ENCODE measurements at regions not wholly inside any gene's neighbourhood (a gene's known extent, or its start where the extent isn't known, plus 50 kb on each side); places are given as distances from the start of the nearest gene placed in this dataset.

GRCh38 chr4:136908122-136908521, 624.2 kb downstream of the PCDH18 start:
- Mint-ChIP-seq H3K4me3 (no peak overlapping the region), H3K27ac (no peak overlapping the region), H3K36me3 (ENCODE audit: insufficient read depth in 2 of 2) (no peaks in the 10 kb centered on the region), H3K27me3 (ENCODE audit: low read depth) (no peaks in the 10 kb centered on the region), H3K9me3 (peaks cover 0 to 3% of the 10 kb centered on the region in 2 donors), H3K4me1 (ENCODE audit: low read depth) (no peaks in the 10 kb centered on the region)
- ATAC-seq (replicated peaks in 1 of 2) (no peak), DNase-seq (no peak)

- Mint-ChIP-seq H3K36me3 (ENCODE audit: insufficient read depth in 2 of 2) (no peaks in the 10 kb centered on the region), H3K27me3 (ENCODE audit: low read depth) (no peaks in the 10 kb centered on the region), H3K27ac (no peak overlapping the region), H3K4me1 (ENCODE audit: low read depth) (no peaks in the 10 kb centered on the region), H3K4me3 (no peak overlapping the region), H3K9me3 (peaks cover 0 to 1% of the 10 kb centered on the region in 2 donors)
- DNase-seq (no peak), ATAC-seq (replicated peaks in 1 of 2) (no peak)
These were observed 631.6 kb downstream of the PCDH18 start for GRCh38 chr4:136900696-136901095.

GRCh38 chr4:136898590-136899248, 633.6 kb downstream of the PCDH18 start:
- Mint-ChIP-seq H3K4me1 (ENCODE audit: low read depth) (no peaks in the 10 kb centered on the region), H3K27ac (no peak overlapping the region), H3K9me3 (peaks cover 0 to 1% of the 10 kb centered on the region in 2 donors), H3K27me3 (ENCODE audit: low read depth) (no peaks in the 10 kb centered on the region), H3K4me3 (no peak overlapping the region), H3K36me3 (ENCODE audit: insufficient read depth in 2 of 2) (no peaks in the 10 kb centered on the region)
- ATAC-seq (replicated peaks in 1 of 2) = no peak
- no peak for DNase-seq

GRCh38 chr4:136893573-136893972, 638.7 kb downstream of the PCDH18 start:
- Mint-ChIP-seq H3K4me1 (ENCODE audit: low read depth) (no peaks in the 10 kb centered on the region), H3K4me3 (no peak overlapping the region), H3K9me3 (no peaks in the 10 kb centered on the region), H3K36me3 (ENCODE audit: insufficient read depth in 2 of 2) (no peaks in the 10 kb centered on the region), H3K27ac (no peak overlapping the region), H3K27me3 (ENCODE audit: low read depth) (no peaks in the 10 kb centered on the region)
- DNase-seq (no peak), ATAC-seq (replicated peaks in 1 of 2) (no peak)

GRCh38 chr4:136881666-136882065, 650.6 kb downstream of the PCDH18 start:
- no peaks in the 10 kb centered on the region for H3K4me1 Mint-ChIP-seq (ENCODE audit: low read depth)
- no peak for ATAC-seq (replicated peaks in 1 of 2)
- no peaks in the 10 kb centered on the region for H3K36me3 Mint-ChIP-seq (ENCODE audit: insufficient read depth in 2 of 2)
- no peak overlapping the region for H3K4me3 Mint-ChIP-seq
- H3K9me3 Mint-ChIP-seq = peaks cover 2 to 3% of the 10 kb centered on the region in 2 donors
- no peak for DNase-seq
- H3K27me3 Mint-ChIP-seq (ENCODE audit: low read depth) = no peaks in the 10 kb centered on the region
- no peak overlapping the region for H3K27ac Mint-ChIP-seq

- peaks cover 0 to 3% of the 10 kb centered on the region in 2 donors for H3K9me3 Mint-ChIP-seq
These were observed 658.7 kb downstream of the PCDH18 start for GRCh38 chr4:136873555-136873954.

GRCh38 chr4:136867465-136867864, 664.8 kb downstream of the PCDH18 start:
- no peaks in the 10 kb centered on the region for H3K9me3 Mint-ChIP-seq
- no peak for ATAC-seq (replicated peaks in 1 of 2)

More at GRCh38 chr4:136873555-136873954, 658.7 kb downstream of the PCDH18 start:
- Mint-ChIP-seq H3K4me1 (ENCODE audit: low read depth) (no peaks in the 10 kb centered on the region), H3K4me3 (no peak overlapping the region), H3K27ac (no peak overlapping the region), H3K27me3 (ENCODE audit: low read depth) (no peaks in the 10 kb centered on the region), H3K36me3 (ENCODE audit: insufficient read depth in 2 of 2) (no peaks in the 10 kb centered on the region)
- ATAC-seq (replicated peaks in 1 of 2) (no peak), DNase-seq (no peak)

GRCh38 chr4:136865526-136865925, 666.8 kb downstream of the PCDH18 start:
- H3K36me3 Mint-ChIP-seq (ENCODE audit: insufficient read depth in 2 of 2) = no peaks in the 10 kb centered on the region
- DNase-seq = no peak
- no peak overlapping the region for H3K27ac Mint-ChIP-seq
- no peak for ATAC-seq (replicated peaks in 1 of 2)
- no peaks in the 10 kb centered on the region for H3K27me3 Mint-ChIP-seq (ENCODE audit: low read depth)
- H3K4me3 Mint-ChIP-seq = no peak overlapping the region
- no peaks in the 10 kb centered on the region for H3K4me1 Mint-ChIP-seq (ENCODE audit: low read depth)
- H3K9me3 Mint-ChIP-seq = no peaks in the 10 kb centered on the region

More at GRCh38 chr4:136867465-136867864, 664.8 kb downstream of the PCDH18 start:
- Mint-ChIP-seq H3K36me3 (ENCODE audit: insufficient read depth in 2 of 2) (no peaks in the 10 kb centered on the region), H3K27ac (no peak overlapping the region), H3K4me1 (ENCODE audit: low read depth) (no peaks in the 10 kb centered on the region), H3K27me3 (ENCODE audit: low read depth) (no peaks in the 10 kb centered on the region), H3K4me3 (no peak overlapping the region)
- DNase-seq = no peak

- no peak overlapping the region for H3K4me3 Mint-ChIP-seq
- H3K9me3 Mint-ChIP-seq = no peaks in the 10 kb centered on the region
- no peak overlapping the region for H3K27ac Mint-ChIP-seq
- H3K4me1 Mint-ChIP-seq (ENCODE audit: low read depth) = no peaks in the 10 kb centered on the region
- DNase-seq (peak; percentile 15 to 46), ATAC-seq (replicated peaks in 1 of 2) (peak in 1 of 2 donors; percentile 32)
- no peaks in the 10 kb centered on the region for H3K27me3 Mint-ChIP-seq (ENCODE audit: low read depth)
- H3K36me3 Mint-ChIP-seq (ENCODE audit: insufficient read depth in 2 of 2) = no peaks in the 10 kb centered on the region
These were observed 667.6 kb downstream of the PCDH18 start for GRCh38 chr4:136864604-136865185.

GRCh38 chr4:136863756-136864155, 668.5 kb downstream of the PCDH18 start:
- Mint-ChIP-seq H3K27ac (no peak overlapping the region), H3K9me3 (no peaks in the 10 kb centered on the region), H3K4me3 (no peak overlapping the region), H3K36me3 (ENCODE audit: insufficient read depth in 2 of 2) (no peaks in the 10 kb centered on the region), H3K4me1 (ENCODE audit: low read depth) (no peaks in the 10 kb centered on the region), H3K27me3 (ENCODE audit: low read depth) (no peaks in the 10 kb centered on the region)
- DNase-seq (no peak), ATAC-seq (replicated peaks in 1 of 2) (no peak)

- H3K4me3 Mint-ChIP-seq = no peak overlapping the region
- no peaks in the 10 kb centered on the region for H3K27me3 Mint-ChIP-seq (ENCODE audit: low read depth)
- H3K27ac Mint-ChIP-seq = no peak overlapping the region
- no peak for DNase-seq
- H3K36me3 Mint-ChIP-seq (ENCODE audit: insufficient read depth in 2 of 2) = no peaks in the 10 kb centered on the region
- no peaks in the 10 kb centered on the region for H3K4me1 Mint-ChIP-seq (ENCODE audit: low read depth)
- no peak for ATAC-seq (replicated peaks in 1 of 2)
- H3K9me3 Mint-ChIP-seq = no peaks in the 10 kb centered on the region
These were observed 669.6 kb downstream of the PCDH18 start for GRCh38 chr4:136862653-136863052.

GRCh38 chr4:136861091-136861490, 671.2 kb downstream of the PCDH18 start:
- ATAC-seq (replicated peaks in 1 of 2) (no peak), DNase-seq (no peak)
- Mint-ChIP-seq H3K27me3 (ENCODE audit: low read depth) (no peaks in the 10 kb centered on the region), H3K4me1 (ENCODE audit: low read depth) (no peaks in the 10 kb centered on the region), H3K4me3 (no peak overlapping the region), H3K27ac (no peak overlapping the region), H3K9me3 (no peaks in the 10 kb centered on the region), H3K36me3 (ENCODE audit: insufficient read depth in 2 of 2) (no peaks in the 10 kb centered on the region)

- DNase-seq (no peak), ATAC-seq (replicated peaks in 1 of 2) (no peak)
- H3K27me3 Mint-ChIP-seq (ENCODE audit: low read depth) = no peaks in the 10 kb centered on the region
- no peaks in the 10 kb centered on the region for H3K4me1 Mint-ChIP-seq (ENCODE audit: low read depth)
- no peaks in the 10 kb centered on the region for H3K36me3 Mint-ChIP-seq (ENCODE audit: insufficient read depth in 2 of 2)
- H3K4me3 Mint-ChIP-seq = no peak overlapping the region
- H3K9me3 Mint-ChIP-seq = peaks cover 0 to 2% of the 10 kb centered on the region in 2 donors
- H3K27ac Mint-ChIP-seq = no peak overlapping the region
These were observed 673.4 kb downstream of the PCDH18 start for GRCh38 chr4:136858903-136859302.

- Mint-ChIP-seq H3K27ac (no peak overlapping the region), H3K4me1 (ENCODE audit: low read depth) (no peaks in the 10 kb centered on the region), H3K27me3 (ENCODE audit: low read depth) (no peaks in the 10 kb centered on the region), H3K9me3 (peaks cover 0 to 2% of the 10 kb centered on the region in 2 donors), H3K4me3 (no peak overlapping the region), H3K36me3 (ENCODE audit: insufficient read depth in 2 of 2) (no peaks in the 10 kb centered on the region)
- DNase-seq (no peak), ATAC-seq (replicated peaks in 1 of 2) (no peak)
These were observed 676.4 kb downstream of the PCDH18 start for GRCh38 chr4:136855886-136856285.
